K562 (cell line): ENCODE measurements at regions not wholly inside any gene's neighbourhood (a gene's known extent, or its start where the extent isn't known, plus 50 kb on each side); places are given as distances from the start of the nearest gene placed in this dataset.

ENCODE experiments used
- ATAC-seq: fragments of 200-7000 bp; cut with Tn5 transposase; 3 replicates; pipeline ENCODE4 v1.9.1; 2020; ENCODE audit warnings: moderate library complexity
- BruUV-seq: library from RNA; stranded (reverse); fragments of 400-500 nt; replicated peaks from 2 replicates; lab custom pipeline; 2021; lab: Mats Ljungman, UMichigan
- CTCF ChIA-PET: fragments of 300-600 bp; formaldehyde crosslinking; extraction: SDS; loops from one replicate; lab custom pipeline; 2021; ENCODE audit warnings: low intra/inter-chr PET ratio; lab: Yijun Ruan, JAX
- POLR2A ChIA-PET: fragments of 300-600, 350-650 bp; sonication (Branson Sonifier 250); formaldehyde crosslinking; extraction: SDS; loops from one replicate; lab custom pipeline; 2021; ENCODE audit warnings: antibody characterized with exemption, inconsistent platforms; lab: Yijun Ruan, JAX
- DNase-seq, 4 experiments: peaks; one replicate each; pipeline versions ENCODE4 v3.0.0 to v3.0.0-alpha.2; 2011 to 2018; ENCODE audit warnings: low spot score in 3 of 4, mixed read lengths in 3 of 4; ENCODE audit errors: extremely low read depth in 1 of 4
- FAIRE-seq: peaks from 2 replicates; lab custom pipeline; 2011; peaks lifted over from hg19 to GRCh38; lab: Jason Lieb, UNC
- H2AFZ ChIP-seq: 2 replicates; pipeline ENCODE4 v1.6.0; 2011; ENCODE audit warnings: low read depth, low read length, control low read depth, inconsistent platforms
- H3K27ac ChIP-seq: fragments of 200-600 bp; 3 replicates; pipeline ENCODE4 v1.8.0; 2011; ENCODE audit warnings: low read depth, mild to moderate bottlenecking, control low read depth, inconsistent platforms, low read length, moderate library complexity, mixed read lengths; ENCODE audit errors: extremely low read depth
- H3K27me3 ChIP-seq, 2 experiments: fragments of 300-600 bp in 1 of 2; 2 replicates in 1 of 2; 3 replicates in 1 of 2; pipeline versions ENCODE4 v1.6.0 to v1.8.0; 2011; ENCODE audit warnings: inconsistent platforms in 2 of 2, low read length in 2 of 2, mild to moderate bottlenecking in 1 of 2, mixed read lengths in 1 of 2, moderate library complexity in 1 of 2; ENCODE audit not compliant: control insufficient read depth in 2 of 2, insufficient read depth in 2 of 2
- H3K36me3 ChIP-seq: fragments of 300-600 bp; 3 replicates; pipeline ENCODE4 v1.8.0; 2011; ENCODE audit warnings: mild to moderate bottlenecking, low read length, inconsistent platforms; ENCODE audit not compliant: control insufficient read depth, insufficient read depth
- H3K4me1 ChIP-seq, 2 experiments: fragments of 200-600 bp in 1 of 2; replicated peaks in 1 of 2; 2 replicates in 1 of 2; 3 replicates in 1 of 2; pipeline versions ENCODE4 v1.5.1 to v1.8.0; 2011; ENCODE audit warnings: inconsistent platforms in 2 of 2, low read length in 2 of 2, mild to moderate bottlenecking in 1 of 2, mixed read lengths in 1 of 2, moderate library complexity in 1 of 2; ENCODE audit not compliant: control insufficient read depth in 2 of 2, insufficient read depth in 2 of 2
- H3K4me2 ChIP-seq: 2 replicates; pipeline ENCODE4 v1.6.1; 2011; ENCODE audit warnings: low read length, control low read depth, inconsistent platforms, mixed read lengths; ENCODE audit not compliant: insufficient read depth
- H3K4me3 ChIP-seq: fragments of 200-600 bp; sonication (generic), shearing (Covaris generic); 2 replicates; pipeline ENCODE4 v1.5.1; 2016; ENCODE audit warnings: control low read depth, inconsistent platforms
- H3K79me2 ChIP-seq: fragments of 200-600 bp; 3 replicates; pipeline ENCODE4 v1.8.0; 2011; ENCODE audit warnings: low read length, inconsistent platforms; ENCODE audit not compliant: control insufficient read depth, insufficient read depth
- H3K9ac ChIP-seq, 2 experiments: 2 replicates each; pipeline versions ENCODE4 v1.6.0 to v1.6.1; 2011; ENCODE audit warnings: low read depth in 2 of 2, low read length in 2 of 2, control low read depth in 1 of 2, inconsistent platforms in 1 of 2, mild to moderate bottlenecking in 1 of 2, mixed read lengths in 1 of 2; ENCODE audit not compliant: insufficient read depth in 1 of 2
- H3K9me1 ChIP-seq: one replicate; pipeline ENCODE4 v1.6.0; 2011; ENCODE audit warnings: inconsistent platforms, mild to moderate bottlenecking, low read length, moderate library complexity; ENCODE audit not compliant: control insufficient read depth, insufficient read depth
- H3K9me3 ChIP-seq: replicated peaks from 2 replicates; pipeline ENCODE4 v1.5.1; 2011; ENCODE audit warnings: low read depth, low read length, inconsistent platforms; ENCODE audit not compliant: control insufficient read depth, insufficient read depth
- H4K20me1 ChIP-seq: replicated peaks from 2 replicates; pipeline ENCODE4 v1.6.1; 2011; ENCODE audit warnings: low read length, inconsistent platforms, mixed read lengths; ENCODE audit not compliant: control insufficient read depth, insufficient read depth
- ADNP ChIP-seq: fragments of 200-800 bp; sonication (Bioruptor generic); IDR thresholded peaks from 2 replicates; pipeline ENCODE4 v1.6.1; 2016; ENCODE audit warnings: missing genetic modification characterization, missing compliant biosample characterization
- ELF1 ChIP-seq: fragments of 200-800 bp; sonication (Bioruptor generic); IDR thresholded peaks from 2 replicates; pipeline ENCODE4 v1.6.1; 2016; ENCODE audit warnings: missing genetic modification characterization, missing compliant biosample characterization
- HCFC1 ChIP-seq: IDR thresholded peaks from 2 replicates; pipeline ENCODE4 v1.6.1; 2012; ENCODE audit warnings: low read depth, low read length, improper control_type of control experiment
- HMBOX1 ChIP-seq: sonication (generic); IDR thresholded peaks from 2 replicates; pipeline ENCODE4 v1.6.1; 2016
- PHB2 ChIP-seq: fragments of 450-650 bp; IDR thresholded peaks from 2 replicates; pipeline ENCODE4 v1.6.1; 2017; ENCODE audit warnings: low read depth
- SIRT6 ChIP-seq: IDR thresholded peaks from one replicate; pipeline ENCODE4 v1.6.1; 2012; ENCODE audit warnings: low read depth, mild to moderate bottlenecking, control low read depth, inconsistent platforms, low read length, moderate library complexity
- ZNF3 ChIP-seq: fragments of 250-450 bp; sonication (Bioruptor Pico); IDR thresholded peaks from 2 replicates; pipeline ENCODE4 v1.5.0; 2021; ENCODE audit warnings: mild to moderate bottlenecking, moderate library complexity
- ZNF639 ChIP-seq, 2 experiments: fragments of 200-800 bp in 1 of 2; sonication (Bioruptor generic) in 1 of 2; sonication (generic) in 1 of 2; formaldehyde crosslinking in 1 of 2; IDR thresholded peaks in 1 of 2; conservative IDR thresholded peaks in 1 of 2; 2 replicates each; pipeline versions ENCODE4 v1.5.0 to v1.6.1; 2016 to 2020; ENCODE audit warnings: missing compliant biosample characterization in 1 of 2, missing genetic modification characterization in 1 of 2, missing genetic modification reagents in 1 of 2
- WGBS: fragments of 100-300 bp; shearing (Covaris generic); methylation state at CpG from one replicate; pipeline ENCODE4 v1.1.6; 2016; ENCODE audit warnings: low coverage, mixed read lengths; ENCODE audit not compliant: insufficient coverage; ENCODE audit errors: missing lambda C conversion rate; 5-methylcytosine and 5-hydroxymethylcytosine counted together
- in situ Hi-C: fragments of 300-500 bp; cut with MboI; formaldehyde crosslinking; loops from 4 replicates; pipeline ENCODE4 v1.15.0; 2018; ENCODE audit warnings: inconsistent platforms, mixed read lengths
- intact Hi-C: fragments of 100-400 bp; cut with micrococcal nuclease; formaldehyde crosslinking; loops from 2 replicates; pipeline ENCODE4 v1.14.2; 2022

- BruUV-seq = no TSS peak
- no peak for FAIRE-seq
- H3K4me3 ChIP-seq = no peak overlapping the region
- H3K9me1 ChIP-seq = no peaks in the 10 kb centered on the region
- H3K9ac ChIP-seq = no peak overlapping the region
- H3K4me2 ChIP-seq = no peak overlapping the region
- no peaks in the 10 kb centered on the region for H3K79me2 ChIP-seq
- POLR2A ChIA-PET = no interaction called here
- in situ Hi-C loops = no loop called here
- no peak overlapping the region for H3K27ac ChIP-seq
- TF ChIP-seq ELF1 (tag) = no peak
- no peak for TF ChIP-seq PHB2
- no peak for TF ChIP-seq ADNP (tag)
- no peak for TF ChIP-seq ZNF3 (CRISPR knock-in tag)
- TF ChIP-seq ZNF639 (CRISPR knock-in tag; conservative IDR thresholded peaks at IDR 0.05 in 1 of 2, IDR thresholded peaks at IDR 0.05 in 1 of 2) = no peak
- no peak for TF ChIP-seq HMBOX1
- TF ChIP-seq SIRT6 = no peak
- no peak for TF ChIP-seq HCFC1
- TF ChIP-seq, all 486 proteins: peak for 0
- Histone ChIP-seq H3K27me3 (no peaks in the 10 kb centered on the region), H3K9me3 (no peaks in the 10 kb centered on the region), H3K36me3 (no peaks in the 10 kb centered on the region), H2AFZ (no peak overlapping the region), H4K20me1 (no peaks in the 10 kb centered on the region), H3K4me1 (no peaks in the 10 kb centered on the region)
- 0% methylated on average over 5 of the region's 5 CpGs for WGBS
- no peak for ATAC-seq
- CTCF ChIA-PET = no interaction called here
- DNase-seq = no peak
- intact Hi-C loops = no loop called here
Observed at GRCh38 chr3:63762934-63763550, 56.1 kb upstream of the C3orf49 start.
